Cerebellar cortex (tissue), 1 donor: ENCODE measurements at regions not wholly inside any gene's neighbourhood (a gene's known extent, or its start where the extent isn't known, plus 50 kb on each side); places are given as distances from the start of the nearest gene placed in this dataset.
"Not testable (repeated sequence)": the region's sequence is repeated elsewhere in the genome, so short reads cannot be mapped to it uniquely, and the experiment has no call there.

Source experiments
- DNase-seq: peaks from one replicate; pipeline ENCODE4 v3.0.0-alpha.2; 2015; ENCODE audit warnings: low spot score

DNA sequence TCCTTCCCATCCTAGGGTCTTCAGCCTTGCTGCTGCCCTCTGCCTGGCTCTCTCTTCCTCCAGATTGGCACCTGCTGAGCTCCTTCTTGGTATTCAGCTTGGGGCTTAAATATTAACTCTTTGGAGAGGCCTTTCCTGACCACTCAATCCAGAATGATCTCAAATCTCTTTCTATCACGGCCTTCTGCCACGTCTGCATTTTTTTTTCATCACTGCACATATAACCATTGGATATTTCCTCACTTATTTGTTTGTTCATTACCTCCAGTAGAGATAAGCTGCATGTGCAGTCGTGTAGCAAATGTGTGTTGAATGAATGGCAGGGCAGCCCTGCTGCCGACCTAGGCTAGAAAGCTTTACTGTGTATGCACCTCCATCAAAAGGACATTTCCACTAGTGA lies 51.6 kb upstream of the MPP7 start:
- no peak for DNase-seq

DNA sequence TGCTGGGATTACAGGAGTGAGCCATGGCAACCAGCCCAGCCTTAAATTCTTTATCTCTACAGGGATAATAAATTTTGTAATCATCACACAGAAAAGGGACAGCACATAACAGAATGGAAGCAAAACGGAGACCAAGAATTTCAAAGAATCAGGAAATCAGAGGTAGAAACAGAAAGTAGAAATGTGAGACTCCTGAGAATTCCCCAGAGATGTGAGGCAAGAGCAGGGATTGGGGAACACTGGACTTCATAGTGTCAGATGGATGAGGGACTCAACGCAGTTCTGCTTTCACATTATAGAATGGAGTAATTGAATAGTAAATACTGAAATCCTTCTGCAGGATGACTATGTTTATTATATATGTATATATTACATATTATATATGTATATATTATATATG lies 52.5 kb upstream of the MPP7 start:
- DNase-seq: no peak

- no peak for DNase-seq
These were observed 56.5 kb upstream of the MPP7 start for GRCh38 chr10:28359334-28359733.

DNA sequence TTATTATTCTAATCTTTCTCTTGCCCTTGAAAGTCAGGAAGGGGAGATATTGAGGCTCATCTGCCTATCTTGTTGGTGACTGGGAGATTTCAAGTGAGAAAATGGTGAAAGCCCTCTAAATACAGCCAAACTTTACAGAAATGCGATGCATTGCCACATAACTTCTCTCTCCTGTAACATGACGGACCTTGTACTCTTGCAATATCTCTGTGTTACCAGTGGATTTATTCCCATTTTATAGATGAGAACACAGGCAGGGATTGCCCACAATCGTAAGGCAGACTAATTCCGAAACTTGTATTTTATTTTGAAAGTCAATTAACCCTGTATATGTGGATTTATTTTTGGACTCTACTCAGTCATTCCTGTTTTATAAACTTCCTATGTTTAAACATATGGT lies 57.3 kb upstream of the MPP7 start:
- DNase-seq: no peak

DNA sequence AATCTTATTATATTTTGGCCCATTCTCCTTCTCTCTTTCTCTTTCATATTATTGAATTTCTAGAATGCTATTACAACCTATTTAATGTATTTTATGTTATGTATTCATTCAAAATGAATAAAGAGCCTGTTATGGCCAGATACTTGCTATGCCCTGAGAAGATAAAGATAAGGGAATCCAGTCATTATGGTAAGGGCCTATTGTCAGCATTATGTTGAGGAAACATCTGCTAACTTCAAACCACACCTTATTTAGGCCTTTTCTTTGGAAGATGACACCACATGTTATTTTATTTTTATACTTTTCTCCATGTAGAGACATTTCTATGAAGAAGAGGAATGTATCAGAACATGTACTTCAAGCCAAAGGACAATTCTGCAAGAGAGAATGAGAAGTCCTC lies 60.5 kb upstream of the MPP7 start:
- DNase-seq: no peak

DNA sequence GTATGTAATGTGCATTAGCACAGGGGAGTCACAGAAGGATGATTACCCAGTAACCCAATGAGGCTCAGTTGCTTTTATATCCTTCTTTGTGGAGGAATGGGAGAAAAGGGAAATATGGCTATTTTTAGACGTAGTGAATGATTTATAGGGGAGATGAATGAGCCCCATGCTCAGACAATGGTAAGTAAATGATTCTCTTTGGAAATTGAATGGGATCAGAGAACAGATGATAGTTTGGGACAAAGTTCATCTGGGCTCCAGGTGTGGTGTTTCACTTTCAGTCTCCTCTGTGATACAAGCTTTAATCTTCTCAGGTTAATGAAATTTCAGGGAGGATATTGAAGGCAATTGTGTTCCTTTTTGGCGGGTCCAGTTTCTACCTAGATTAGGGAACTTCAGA lies 63.0 kb upstream of the MPP7 start:
- no peak for DNase-seq

- DNase-seq: peak; percentile 46
These were observed 64.1 kb upstream of the MPP7 start for GRCh38 chr10:28366994-28367393.

DNA sequence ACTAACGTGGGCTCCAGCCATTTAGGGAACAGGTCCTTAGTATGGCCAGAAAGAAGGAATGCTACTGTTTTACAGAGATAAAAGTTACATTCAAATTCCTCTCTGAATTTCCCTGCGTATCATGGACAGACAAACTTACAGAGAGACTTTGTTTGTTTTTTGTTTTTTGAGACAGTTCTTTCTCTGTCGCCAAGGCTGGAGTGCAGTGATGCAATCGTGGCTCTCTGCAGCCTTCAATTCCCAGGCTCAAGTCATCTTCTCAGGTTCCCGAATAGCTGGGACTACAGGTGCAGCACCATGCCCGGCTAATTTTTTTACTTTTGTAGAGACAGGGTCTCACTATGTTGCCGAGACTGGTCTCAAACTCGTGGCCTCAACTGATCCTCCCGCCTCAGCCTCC lies 64.5 kb upstream of the MPP7 start:
- peak; percentile 31 for DNase-seq

- peak; percentile 45 for DNase-seq
These were observed 65.1 kb upstream of the MPP7 start for GRCh38 chr10:28367929-28368484.

DNA sequence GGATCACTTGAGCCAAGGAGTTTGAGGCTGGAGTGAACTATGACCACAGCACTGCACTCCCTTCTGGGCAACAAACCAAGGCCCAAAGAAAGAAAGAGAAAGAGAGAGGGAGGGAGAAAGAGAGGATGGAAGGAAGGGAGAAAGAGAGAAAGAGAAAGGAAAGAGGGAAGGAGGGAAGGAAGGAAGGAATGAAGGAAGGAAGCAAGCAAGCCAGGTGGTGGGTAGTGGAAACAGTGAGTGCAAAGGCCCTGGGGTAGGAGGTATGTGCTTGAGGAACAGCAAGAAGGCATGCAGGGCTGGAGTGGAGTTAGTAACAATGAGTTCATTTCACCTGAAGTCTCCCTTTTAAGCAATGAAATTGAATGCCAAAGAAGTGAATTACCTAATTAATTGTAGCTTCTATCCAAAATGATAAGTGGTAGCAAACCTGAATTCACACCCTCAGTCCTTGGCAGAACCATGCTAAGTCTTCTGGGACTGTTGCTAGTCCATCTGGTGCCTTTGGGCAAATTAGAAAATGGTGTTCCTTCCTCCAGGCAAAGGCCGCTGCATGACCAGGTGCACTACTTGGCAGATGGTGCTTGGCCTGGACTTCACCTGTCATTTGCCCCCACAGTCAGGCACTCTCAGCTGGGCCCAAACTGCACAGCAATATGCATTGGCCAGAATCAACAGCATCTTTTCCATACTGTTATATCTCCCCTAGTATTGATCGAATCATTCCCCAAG lies 67.4 kb upstream of the MPP7 start:
- peak; percentile 96 for DNase-seq

GRCh38 chr10:28371638-28372037 lies 68.8 kb upstream of the MPP7 start:
- DNase-seq: not testable (repeated sequence)

GRCh38 chr10:28374036-28374435 lies 71.2 kb upstream of the MPP7 start:
- no peak for DNase-seq

- DNase-seq: no peak
These were observed 72.8 kb upstream of the MPP7 start for GRCh38 chr10:28375399-28376354.

GRCh38 chr10:28378986-28379585 lies 76.2 kb upstream of the MPP7 start:
- DNase-seq: peak; percentile 92

DNA sequence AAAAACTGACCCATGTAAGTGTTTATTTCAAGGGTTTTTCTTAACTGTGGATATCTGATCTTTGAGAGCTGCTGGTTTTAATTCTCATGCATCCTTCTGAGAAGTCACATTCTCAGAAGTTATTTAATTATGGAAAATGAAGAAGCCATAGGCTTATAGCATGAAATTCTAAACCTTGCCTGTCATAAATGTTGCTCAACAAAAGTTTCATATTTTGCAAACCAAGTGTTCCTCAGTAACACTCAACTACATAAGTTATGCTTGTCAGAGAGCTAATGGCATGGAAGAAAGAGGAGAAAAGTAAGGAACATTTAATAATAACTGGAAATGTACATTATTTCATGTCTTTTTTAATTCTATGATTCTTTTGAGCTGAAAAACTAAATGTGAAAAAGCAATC lies 78.6 kb upstream of the MPP7 start:
- no peak for DNase-seq

DNA sequence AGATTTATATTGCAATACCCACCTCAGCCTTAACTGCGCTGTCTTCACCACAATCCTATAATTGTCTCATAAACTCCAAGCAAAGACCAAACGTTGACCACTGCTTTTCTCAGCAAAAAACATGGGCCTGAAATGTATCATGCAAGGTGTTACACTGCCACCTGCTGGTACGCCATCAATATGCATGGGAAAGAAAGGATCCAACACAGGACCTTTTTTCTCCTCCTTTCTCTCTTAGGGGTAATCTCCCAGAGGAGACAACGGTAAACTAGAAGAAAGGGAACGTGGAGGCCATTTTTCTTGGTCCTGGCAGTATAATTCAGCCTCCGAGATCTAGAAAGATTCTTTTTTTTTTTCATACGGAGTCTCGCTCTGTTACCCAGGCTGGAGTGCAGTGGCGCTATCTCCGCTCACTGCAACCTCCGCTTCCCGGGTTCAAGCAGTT lies 79.1 kb upstream of the MPP7 start:
- peak; percentile 90 for DNase-seq

DNA sequence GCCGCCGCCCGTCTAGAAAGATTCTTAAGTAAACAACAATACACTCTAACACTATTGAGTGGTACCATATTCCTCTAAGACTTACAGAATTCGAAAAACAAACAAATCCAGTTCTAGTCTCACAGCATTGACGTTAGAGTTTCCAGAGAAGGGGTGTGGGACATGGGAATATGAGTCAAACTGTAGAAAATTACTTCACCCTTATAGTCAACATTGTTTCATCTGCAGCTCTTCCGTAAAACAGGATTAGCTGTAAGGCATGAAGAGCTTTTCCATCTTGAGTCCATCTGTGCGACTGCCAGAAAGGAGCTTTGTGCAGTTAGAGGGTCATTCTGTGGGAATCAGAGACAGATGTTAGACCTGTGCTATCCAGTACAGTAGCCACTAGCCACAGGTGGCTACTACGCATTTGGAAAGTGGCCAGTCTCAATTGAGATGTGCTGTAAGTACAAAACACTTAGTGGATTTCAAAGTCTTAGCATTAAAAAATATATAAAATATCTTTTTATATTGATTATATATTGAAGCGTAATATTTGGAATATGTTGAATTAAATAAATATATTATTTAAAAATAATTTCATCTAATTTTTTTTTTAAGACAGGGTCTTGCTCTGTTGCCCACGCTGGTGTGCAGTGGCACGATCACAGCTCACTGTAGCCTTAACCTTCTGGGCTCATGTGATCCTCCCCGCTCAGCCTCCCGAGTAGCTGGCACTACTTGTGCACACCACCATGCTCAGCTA lies 79.8 kb upstream of the MPP7 start:
- no peak for DNase-seq

GRCh38 chr10:28384557-28384956 lies 81.7 kb upstream of the MPP7 start:
- no peak for DNase-seq

DNA sequence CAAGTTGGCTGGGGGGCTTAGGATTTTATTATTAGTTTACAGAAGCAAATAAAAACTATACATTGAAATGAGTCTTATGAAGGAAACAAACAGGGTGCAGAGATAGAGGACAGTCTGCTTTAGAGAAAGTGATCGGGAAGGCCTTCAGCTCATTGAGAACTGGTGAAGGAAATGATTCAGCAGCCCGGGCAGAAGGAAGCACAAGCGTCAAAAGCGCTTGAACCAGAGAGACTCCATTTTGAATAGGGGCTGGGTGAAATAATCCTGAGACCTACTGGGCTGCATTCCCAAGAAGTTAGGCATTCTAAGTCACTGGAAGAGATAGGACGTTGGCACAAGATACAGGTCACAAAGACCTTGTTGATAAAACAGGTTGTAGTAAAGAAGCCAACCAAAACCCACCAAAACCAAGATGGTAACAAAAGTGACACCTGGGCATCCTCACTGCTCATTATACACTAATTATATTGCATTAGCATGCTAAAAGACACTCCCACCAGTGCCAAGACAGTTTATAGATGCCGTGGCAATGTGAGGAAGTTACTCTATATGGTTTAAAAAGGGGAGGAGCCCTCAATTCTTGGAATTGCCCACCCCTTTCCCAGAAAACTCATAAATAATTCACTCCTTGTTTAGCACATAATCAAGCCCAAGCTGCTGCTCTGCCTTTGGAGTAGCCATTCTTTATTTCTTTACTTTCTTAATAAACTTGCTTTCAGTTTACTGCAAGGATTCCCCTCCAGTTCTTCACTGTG lies 83.1 kb upstream of the MPP7 start:
- DNase-seq: no peak

DNA sequence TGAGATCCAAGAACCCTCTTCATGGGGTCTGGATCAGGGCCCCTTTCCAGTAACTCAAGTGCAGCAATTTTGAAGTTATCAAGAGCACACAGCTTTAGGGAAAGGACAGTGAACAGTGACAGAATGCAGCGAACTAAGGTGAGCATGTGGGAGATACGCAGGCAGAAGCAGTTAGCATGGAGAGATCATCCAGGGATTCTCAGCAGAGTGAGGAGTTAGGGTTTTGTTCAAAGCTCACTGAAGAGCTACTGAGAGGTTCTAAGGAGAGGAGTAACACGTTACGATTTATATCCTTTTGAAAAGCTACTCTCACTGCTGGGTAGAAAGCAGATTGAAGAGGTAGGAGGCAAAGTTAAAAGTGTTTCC lies 83.6 kb upstream of the MPP7 start:
- DNase-seq: no peak

DNA sequence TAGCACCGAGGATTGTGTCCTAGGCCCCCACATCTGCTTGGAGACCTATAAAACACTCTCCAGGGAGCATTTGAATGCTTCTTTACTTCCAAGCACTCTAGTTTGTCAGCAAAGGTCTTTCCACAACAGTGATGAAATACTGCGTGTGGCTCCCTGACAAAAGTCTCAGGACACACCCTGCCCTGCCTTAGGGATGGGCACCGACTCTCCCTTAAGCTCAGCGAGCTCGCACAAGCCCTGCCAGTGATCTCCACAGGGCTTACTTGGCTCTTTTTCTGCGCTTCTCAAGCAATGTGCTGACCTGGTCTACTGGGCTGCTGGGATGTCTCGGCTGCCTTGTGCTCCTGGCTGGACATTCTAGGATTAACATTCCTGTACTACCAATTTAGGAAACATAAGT lies 84.3 kb upstream of the MPP7 start:
- DNase-seq: no peak
